Glutamatergic neuron (in vitro differentiated cells): ENCODE measurements at regions not wholly inside any gene's neighbourhood (a gene's known extent, or its start where the extent isn't known, plus 50 kb on each side); places are given as distances from the start of the nearest gene placed in this dataset.
"Not testable (repeated sequence)": the region's sequence is repeated elsewhere in the genome, so short reads cannot be mapped to it uniquely, and the experiment has no call there.

ENCODE experiments used
- DNase-seq: peaks from one replicate; pipeline ENCODE4 v3.0.0; 2022
- H3K27ac Mint-ChIP-seq: one replicate; pipeline ENCODE4 v1.8.0; 2020; ENCODE audit warnings: mild to moderate bottlenecking, mixed read lengths, inconsistent platforms; ENCODE audit not compliant: unreplicated experiment
- H3K27me3 Mint-ChIP-seq: one replicate; pipeline ENCODE4 v1.8.0; 2020; ENCODE audit warnings: mild to moderate bottlenecking, moderate library complexity, mixed read lengths, inconsistent platforms; ENCODE audit not compliant: unreplicated experiment
- H3K36me3 Mint-ChIP-seq: one replicate; pipeline ENCODE4 v1.8.0; 2020; ENCODE audit warnings: mild to moderate bottlenecking, mixed read lengths, inconsistent platforms; ENCODE audit not compliant: unreplicated experiment
- H3K4me1 Mint-ChIP-seq: one replicate; pipeline ENCODE4 v1.8.0; 2020; ENCODE audit warnings: mild to moderate bottlenecking, low read depth, mixed read lengths, inconsistent platforms; ENCODE audit not compliant: unreplicated experiment
- H3K4me3 Mint-ChIP-seq: one replicate; pipeline ENCODE4 v1.8.0; 2020; ENCODE audit warnings: mild to moderate bottlenecking, mixed read lengths, inconsistent platforms; ENCODE audit not compliant: unreplicated experiment
- H3K9me3 Mint-ChIP-seq: one replicate; pipeline ENCODE4 v1.8.0; 2020; ENCODE audit warnings: mild to moderate bottlenecking, moderate library complexity, mixed read lengths, inconsistent platforms; ENCODE audit not compliant: unreplicated experiment

DNA sequence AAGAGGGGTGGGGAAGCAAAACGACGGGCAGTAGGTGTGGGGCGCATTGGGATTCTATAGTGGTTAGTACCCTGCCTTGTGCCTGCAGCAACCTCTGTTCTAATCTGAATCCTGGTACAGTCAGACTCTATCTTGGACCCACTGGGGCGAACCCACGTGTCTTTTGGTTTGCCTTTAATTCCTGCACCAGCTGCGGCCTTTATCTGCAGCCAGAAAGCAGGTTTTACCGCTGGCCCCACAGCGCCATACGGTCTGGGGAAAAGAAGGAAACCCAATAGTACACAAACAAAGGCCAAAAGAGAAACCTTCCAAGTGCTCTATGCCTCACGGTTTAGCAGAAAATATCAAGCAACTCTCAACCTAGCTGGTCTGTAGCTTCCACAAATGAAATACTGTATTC lies 118.2 kb downstream of the PPIAL4A start:
- H3K9me3 Mint-ChIP-seq, H3K27me3 Mint-ChIP-seq, DNase-seq, H3K4me1 Mint-ChIP-seq, H3K36me3 Mint-ChIP-seq, H3K27ac Mint-ChIP-seq: not testable (repeated sequence)
- peak overlapping the region; percentile 70 for H3K4me3 Mint-ChIP-seq

DNA sequence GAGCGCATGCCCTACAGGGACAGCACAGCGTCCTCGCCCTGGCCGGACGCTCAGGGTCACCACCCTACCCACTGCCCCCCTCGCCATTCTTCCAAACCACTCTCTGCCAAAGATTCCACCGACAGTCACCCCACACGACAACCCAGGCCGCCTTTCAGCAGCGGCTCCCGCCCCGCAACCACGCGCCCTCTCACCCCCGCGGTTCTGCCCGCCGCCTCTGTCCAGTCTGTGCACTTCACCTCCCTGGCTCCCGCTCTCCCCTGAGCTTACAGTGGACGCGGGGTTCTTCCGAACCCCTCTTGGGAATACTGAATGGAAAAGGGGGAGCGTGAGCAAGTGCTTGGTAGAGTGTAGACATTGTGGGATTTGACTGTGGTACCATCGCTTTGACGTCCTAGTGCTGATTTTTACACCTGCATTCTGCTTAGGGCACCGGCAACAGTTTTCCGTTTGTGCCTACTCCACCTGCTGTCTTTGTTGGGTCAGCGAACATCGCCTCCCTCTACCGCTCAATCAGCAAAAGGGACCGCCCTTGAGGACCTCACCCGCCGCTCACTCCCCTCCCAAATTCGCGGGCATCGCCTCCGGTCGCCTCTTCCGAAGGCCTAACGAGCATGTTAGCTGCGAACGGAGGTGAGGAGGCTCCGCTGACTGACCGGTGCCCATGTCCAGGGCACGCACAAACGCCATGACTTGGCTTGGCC lies 119.1 kb downstream of the PPIAL4A start:
- DNase-seq = peak; percentile 35
- not testable (repeated sequence) for H3K4me1 Mint-ChIP-seq, H3K27ac Mint-ChIP-seq, H3K36me3 Mint-ChIP-seq, H3K9me3 Mint-ChIP-seq, H3K27me3 Mint-ChIP-seq
- H3K4me3 Mint-ChIP-seq = peak overlapping the region; percentile 83

DNA sequence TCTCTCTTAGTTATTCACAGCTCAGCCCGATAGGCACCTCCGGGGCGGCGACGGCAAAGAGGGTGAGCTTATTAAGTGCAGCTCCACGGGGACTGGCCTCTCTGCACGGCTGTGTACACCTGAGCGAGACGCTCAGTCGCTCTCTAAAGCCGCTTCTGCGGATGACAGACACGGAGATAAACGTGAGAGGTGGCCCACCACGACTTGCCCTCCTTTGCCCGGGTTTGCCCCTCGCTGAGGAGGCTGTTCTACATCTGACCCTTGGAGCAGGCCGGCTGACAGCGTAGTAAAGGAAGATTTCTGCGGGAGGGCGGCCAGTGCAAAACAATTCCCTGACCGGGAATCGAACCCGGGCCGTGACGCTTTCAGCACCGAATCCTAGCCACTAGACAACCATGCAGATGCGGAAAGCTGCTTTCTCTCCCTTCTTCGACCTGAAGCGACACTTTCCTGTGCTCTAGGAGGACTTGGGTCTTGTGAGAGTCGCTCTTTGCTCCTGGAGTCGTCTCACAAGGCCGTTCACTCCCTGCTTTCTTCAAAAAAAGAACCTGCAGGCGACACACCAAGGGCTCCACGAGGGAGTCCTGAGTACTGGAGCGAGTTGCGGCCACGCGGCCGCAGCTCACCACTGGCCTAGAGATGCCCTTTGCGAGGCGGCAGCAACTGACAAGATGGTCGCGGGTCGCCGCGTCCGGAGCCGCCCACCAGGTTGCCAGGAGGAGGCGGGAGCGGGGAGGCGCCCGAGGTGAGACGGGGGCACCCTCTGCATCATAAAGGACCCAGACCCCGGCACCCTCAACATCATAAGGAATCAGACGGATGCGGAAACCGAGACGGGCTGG lies 119.9 kb downstream of the PPIAL4A start:
- not testable (repeated sequence) for H3K36me3 Mint-ChIP-seq, H3K27me3 Mint-ChIP-seq, H3K4me1 Mint-ChIP-seq, H3K9me3 Mint-ChIP-seq, H3K27ac Mint-ChIP-seq
- peak; percentile 27 for DNase-seq
- H3K4me3 Mint-ChIP-seq = peak overlapping the region; percentile 83

DNA sequence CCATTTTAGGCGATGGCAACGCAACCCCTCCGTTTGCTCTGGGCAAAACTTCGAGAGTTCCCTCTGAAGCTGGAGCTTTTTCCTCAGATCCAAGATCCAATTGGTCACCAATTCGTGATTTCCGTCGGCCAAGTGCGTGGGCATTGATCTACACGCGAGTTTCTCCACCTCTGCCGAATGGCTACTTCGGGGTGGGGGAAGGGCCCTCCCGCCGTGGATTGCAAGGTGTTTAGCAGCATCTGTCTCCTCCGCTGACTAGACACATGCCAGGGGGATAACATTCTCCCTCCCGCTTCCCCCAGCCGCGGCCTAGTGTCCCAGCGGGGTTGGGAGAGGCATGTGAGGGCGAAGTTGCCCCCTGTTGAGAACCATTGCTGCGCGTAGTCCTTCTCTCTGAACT lies 120.6 kb downstream of the PPIAL4A start:
- DNase-seq, H3K4me1 Mint-ChIP-seq, H3K4me3 Mint-ChIP-seq, H3K36me3 Mint-ChIP-seq, H3K27me3 Mint-ChIP-seq, H3K27ac Mint-ChIP-seq, H3K9me3 Mint-ChIP-seq: not testable (repeated sequence)

DNA sequence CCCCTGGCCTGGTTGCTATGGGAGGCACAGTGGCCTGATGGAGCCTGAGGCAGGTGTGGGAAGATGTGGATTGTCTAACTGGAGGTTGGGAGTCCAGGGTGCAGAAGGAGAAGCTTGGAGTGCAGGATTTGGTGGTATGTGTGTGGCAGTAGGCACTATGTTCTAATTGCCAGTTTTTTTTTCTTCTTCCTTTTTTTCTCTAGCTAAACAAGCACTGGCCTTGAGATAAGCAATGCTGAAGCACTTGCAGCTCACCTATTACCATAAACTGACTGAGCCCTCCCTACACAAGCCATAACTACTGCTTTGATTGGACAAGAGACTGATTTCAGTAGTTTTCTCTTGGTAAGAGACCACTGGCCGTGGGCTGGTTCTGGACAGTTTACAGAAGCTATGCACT lies 123.6 kb downstream of the PPIAL4A start:
- H3K4me1 Mint-ChIP-seq, H3K27ac Mint-ChIP-seq, H3K4me3 Mint-ChIP-seq, H3K27me3 Mint-ChIP-seq, DNase-seq, H3K36me3 Mint-ChIP-seq, H3K9me3 Mint-ChIP-seq: not testable (repeated sequence)

DNA sequence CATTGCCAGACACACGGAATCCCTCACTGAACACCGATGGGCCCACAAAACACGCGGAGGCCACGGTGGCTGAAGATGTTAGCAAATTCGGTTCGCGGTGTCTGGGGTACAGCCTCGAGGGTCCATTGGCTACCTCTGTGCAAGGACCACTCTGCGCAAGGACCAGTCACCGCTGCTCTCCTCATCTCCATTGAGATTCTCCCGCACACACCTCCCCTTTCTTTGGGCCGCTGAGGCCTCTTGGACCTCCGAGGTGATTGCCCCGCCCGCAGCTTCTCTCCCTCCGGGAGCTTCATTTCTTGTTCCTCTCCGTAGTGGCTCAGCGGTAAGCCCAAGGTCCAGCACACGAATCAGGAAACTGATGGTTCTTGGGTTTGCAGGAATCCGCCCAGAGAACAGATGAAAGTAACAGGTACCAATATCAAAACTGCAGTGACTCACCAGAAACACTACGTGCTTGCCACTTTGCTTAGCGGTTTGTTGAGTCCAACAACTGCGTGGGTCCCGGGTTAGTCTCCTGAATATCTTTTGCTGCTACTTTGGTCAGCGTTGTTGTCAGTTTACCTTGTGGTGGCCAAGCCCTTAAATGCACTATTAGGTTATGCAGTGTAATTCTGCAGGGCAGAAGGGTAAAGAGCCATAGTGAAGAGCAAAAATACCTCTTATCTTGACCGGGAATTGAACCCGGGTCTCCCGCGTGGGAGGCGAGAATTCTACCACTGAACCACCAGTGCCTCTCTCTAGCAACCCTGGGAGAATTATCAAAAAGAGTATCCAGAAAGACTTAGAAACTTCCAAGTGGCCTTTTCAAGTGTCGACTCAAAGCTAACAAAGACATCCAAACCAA lies 126.8 kb downstream of the PPIAL4A start:
- peak; percentile 44 for DNase-seq
- H3K36me3 Mint-ChIP-seq, H3K27me3 Mint-ChIP-seq, H3K4me1 Mint-ChIP-seq, H3K9me3 Mint-ChIP-seq: not testable (repeated sequence)
- Mint-ChIP-seq H3K4me3 (peak overlapping the region; percentile 15), H3K27ac (peak overlapping the region; percentile 87)

DNA sequence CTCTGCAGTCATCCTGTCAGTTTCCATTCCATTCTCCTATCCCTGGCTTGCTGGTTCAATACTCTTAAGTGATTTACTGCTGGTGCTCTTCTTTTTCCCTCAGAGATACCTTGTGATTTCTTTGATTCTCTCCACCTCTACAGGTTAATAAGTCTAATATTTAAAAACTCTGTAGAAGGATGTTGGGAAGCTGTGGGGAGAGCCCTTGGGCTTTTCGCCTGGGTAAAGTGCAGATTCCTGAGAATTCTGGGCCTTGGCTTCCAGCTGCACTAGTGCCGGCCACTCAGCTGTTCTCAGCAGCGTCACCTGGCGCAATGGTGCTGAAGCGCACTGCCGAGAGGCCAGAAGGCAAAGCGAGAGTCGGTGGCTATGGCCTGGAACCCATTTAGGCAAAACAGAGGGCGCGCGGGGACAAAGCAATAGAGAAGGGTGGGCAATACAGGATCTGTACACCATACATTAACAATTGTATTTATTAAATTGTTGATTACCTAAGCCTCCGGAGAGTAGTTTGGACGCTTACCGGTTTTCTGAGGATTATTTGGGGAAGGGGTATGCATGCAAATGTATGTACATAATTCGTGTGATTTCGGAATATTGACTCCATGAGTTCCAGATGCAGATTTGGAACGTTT lies 130.3 kb downstream of the PPIAL4A start:
- DNase-seq, H3K36me3 Mint-ChIP-seq, H3K4me3 Mint-ChIP-seq: not testable (repeated sequence)

DNA sequence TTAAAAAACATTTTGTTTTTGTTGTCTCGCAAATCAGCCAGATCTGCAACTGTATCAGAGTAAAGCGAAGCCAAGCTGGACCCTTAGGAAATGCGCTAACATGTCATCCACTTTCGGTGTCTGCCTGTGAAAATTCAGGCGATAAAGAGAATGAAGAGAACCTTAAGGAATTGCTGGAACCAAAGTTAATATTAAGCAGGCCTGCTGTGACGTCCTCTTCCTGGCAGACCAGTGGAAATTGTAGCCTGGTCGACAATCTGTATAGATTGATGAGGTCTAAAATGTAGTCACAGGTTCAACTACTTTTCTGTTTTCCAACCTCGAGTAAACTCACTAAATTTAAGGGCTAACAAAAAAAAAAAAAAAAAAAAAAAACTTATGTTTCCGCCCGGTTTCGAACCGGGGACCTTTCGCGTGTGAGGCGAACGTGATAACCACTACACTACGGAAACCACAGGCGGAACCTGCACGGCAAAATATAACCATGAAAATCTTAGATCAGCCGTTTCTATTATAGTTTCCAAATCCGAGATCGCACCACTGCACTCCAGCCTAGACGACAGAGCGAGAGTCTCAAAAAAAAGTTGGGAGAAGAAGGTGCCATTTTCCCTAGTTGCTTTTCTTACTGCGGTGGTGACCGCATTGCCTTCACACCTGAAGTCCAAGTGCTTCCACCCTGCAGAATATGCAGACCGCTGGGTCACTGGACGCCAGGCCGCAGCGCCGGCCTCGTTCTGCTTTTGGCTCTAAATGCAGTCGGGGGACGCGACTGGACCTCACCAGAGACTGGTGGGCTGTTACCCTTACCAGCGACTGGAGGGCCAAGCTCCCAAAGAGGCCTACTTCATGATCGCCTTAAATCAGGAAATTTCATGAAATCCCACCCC lies 131.0 kb downstream of the PPIAL4A start:
- H3K9me3 Mint-ChIP-seq, H3K36me3 Mint-ChIP-seq, H3K4me1 Mint-ChIP-seq, H3K27me3 Mint-ChIP-seq: not testable (repeated sequence)
- peak; percentile 46 for DNase-seq
- H3K27ac Mint-ChIP-seq = peak overlapping the region; percentile 52
- peak overlapping the region; percentile 78 for H3K4me3 Mint-ChIP-seq

More for the DNA sequence above, 130.3 kb downstream of the PPIAL4A start:
- not testable (repeated sequence) for H3K9me3 Mint-ChIP-seq, H3K27me3 Mint-ChIP-seq, H3K27ac Mint-ChIP-seq, H3K4me1 Mint-ChIP-seq

DNA sequence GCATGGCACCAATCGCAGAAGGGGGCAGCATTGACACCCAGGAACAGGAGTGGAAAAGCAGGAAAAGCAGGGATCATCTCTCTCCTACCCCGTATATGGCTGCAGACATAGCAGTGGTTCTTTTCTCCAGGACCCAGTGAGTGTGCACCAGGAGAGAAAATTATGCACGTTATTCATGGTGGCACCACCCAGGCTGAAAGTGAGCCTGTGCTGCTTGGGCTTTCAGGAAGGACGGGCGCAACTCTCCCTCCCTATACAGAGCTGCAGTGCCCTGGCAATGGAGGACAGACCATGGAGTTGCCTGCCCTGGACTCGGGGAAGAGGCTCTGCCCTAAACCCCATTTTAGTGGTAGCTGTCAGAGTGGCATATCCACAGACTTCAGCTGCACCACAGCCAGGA lies 132.1 kb downstream of the PPIAL4A start:
- not testable (repeated sequence) for H3K27me3 Mint-ChIP-seq, H3K36me3 Mint-ChIP-seq, H3K4me1 Mint-ChIP-seq, H3K27ac Mint-ChIP-seq, H3K9me3 Mint-ChIP-seq, DNase-seq, H3K4me3 Mint-ChIP-seq

DNA sequence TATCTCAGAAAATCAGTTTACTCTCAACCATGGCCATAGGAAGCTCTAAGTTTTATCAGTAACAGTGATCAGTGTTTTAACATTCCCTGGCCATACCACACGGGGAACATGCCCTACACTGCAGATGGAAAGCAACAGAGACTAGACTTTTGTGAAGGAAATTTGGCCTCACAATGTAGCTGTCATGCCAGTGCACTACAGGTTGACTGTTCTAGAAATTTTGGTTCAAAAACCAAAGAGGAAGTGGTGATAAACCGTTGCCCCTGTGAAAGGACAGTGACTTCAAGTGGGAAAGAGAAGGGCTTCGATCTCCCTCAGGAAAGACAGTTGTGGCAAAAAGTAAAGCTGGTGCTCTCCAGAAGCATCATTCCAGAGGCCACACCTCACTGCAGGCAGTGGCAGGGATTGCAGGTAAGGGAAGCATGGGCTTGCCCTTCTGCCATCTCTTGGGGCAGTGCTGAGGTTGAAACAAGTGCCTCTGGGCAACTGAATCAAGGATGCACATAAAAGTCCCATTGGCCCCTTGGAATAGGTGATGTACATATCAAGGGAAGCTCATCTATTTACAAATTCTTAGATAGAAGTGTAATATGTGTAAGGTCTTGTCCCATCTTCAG lies 143.4 kb downstream of the PPIAL4A start:
- DNase-seq, H3K27me3 Mint-ChIP-seq, H3K27ac Mint-ChIP-seq, H3K9me3 Mint-ChIP-seq, H3K4me3 Mint-ChIP-seq, H3K4me1 Mint-ChIP-seq, H3K36me3 Mint-ChIP-seq: not testable (repeated sequence)

DNA sequence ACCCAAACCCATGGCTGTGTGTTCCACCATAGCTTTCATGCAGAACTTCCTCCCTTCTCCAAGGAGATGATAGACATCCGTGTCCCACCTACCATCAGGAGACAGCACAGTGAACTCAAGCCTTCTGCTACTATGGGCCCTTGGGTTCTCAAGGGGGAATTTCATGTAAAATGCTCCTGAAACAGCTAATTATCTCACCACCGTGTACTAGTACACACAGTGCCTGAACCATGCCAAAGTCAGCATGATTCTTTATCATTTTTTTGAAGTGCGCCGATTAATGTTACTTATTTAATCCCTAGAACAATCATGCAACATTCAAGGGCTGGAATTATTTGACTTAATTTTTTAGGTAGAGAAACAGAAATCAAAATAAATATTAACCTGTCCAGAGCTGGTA lies 147.2 kb downstream of the PPIAL4A start:
- not testable (repeated sequence) for H3K36me3 Mint-ChIP-seq, H3K4me1 Mint-ChIP-seq, DNase-seq, H3K9me3 Mint-ChIP-seq, H3K27ac Mint-ChIP-seq, H3K4me3 Mint-ChIP-seq, H3K27me3 Mint-ChIP-seq
